Fibroblast of skin of scalp (primary cell): ENCODE measurements at regions not wholly inside any gene's neighbourhood (a gene's known extent, or its start where the extent isn't known, plus 50 kb on each side); places are given as distances from the start of the nearest gene placed in this dataset.

ENCODE experiments used
- DNase-seq: peaks from one replicate; pipeline ENCODE4 v3.0.0-alpha.2; 2013

GRCh38 chr11:28659716-28660348 lies 551.6 kb downstream of the METTL15 start:
- DNase-seq, result no peak

GRCh38 chr11:28657378-28658030 lies 549.3 kb downstream of the METTL15 start:
- peak; percentile 26 for DNase-seq

DNA sequence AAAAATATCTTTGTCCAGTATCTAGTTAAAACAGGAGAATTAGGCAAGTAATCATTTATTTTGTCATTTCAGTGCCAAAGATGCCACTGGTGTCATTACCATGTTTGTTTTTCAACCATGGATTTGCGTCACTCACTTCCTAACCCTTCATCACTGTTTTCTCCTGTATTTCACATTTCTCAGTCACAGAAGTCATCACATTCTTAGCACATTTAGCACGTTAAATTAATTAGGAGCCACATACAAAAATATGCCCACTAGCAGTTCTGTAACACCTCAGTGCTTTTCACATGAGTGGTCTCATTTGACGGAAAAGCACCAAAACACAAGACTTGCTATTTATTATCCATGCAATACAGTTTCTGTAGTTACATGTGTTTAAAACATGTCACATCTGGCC lies 546.0 kb downstream of the METTL15 start:
- no peak for DNase-seq

GRCh38 chr11:28649922-28650321 lies 541.7 kb downstream of the METTL15 start:
- DNase-seq, result no peak

DNA sequence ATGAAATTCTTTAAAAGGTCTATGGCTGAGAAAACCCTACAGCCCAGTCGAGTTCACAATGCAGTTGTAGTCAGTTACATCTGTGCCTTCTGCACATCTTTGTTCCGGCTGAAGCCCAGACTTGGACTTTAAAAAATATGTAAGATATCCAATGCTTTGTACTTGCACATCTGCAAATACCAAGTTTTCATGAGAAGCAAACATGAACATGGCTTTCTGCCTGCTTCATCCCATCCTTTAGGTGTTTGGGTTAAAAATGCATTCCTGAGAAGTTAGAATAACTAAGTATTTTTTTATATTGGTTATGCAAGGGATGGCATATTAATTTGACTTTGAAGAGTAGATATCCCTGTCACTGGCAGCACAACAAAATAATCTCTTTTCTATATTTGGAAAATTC lies 528.4 kb downstream of the METTL15 start:
- no peak for DNase-seq

DNA sequence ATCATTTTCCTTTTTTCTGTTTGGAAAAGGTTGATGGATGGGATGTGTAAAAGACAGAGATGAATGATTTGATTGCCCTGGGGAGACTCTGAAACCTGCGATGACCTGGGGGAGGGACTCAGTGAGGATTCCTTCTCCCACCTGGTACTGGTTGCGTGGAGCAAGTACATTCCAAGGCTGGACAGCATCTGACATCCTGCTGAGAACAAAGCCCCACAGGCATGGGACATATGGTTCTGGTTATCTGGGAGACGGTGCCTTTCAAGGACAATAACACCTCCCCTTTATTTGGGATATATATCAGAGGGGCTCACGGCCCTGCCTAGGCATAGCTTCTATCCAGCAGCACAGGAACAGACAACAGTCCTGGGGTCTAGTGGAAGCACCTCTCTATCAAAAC lies 527.8 kb downstream of the METTL15 start:
- DNase-seq, result no peak

- DNase-seq, result peak; percentile 56
Observed at GRCh38 chr11:28632338-28632737, 524.1 kb downstream of the METTL15 start.

GRCh38 chr11:28631148-28631547 lies 523.0 kb downstream of the METTL15 start:
- no peak for DNase-seq

GRCh38 chr11:28629235-28629634 lies 521.0 kb downstream of the METTL15 start:
- DNase-seq, result no peak

DNA sequence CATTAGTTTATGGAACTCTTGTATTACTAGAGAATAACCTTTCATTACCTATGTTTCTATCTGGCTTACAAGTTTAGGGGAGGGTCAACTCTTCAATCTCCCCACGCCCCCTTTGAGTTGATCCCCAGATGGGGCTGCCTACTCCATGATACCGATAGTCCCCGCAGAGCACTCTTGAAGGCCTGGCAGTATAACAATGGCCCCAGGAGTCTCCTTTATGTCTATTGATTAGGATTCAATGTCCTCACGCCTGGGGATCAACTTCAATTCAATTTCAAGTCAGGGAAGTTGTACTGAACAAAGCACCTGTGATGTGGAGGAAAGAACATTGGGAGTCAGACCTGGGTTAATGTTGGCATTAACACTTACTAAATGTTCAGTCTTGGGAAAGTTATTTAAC lies 520.2 kb downstream of the METTL15 start:
- no peak for DNase-seq

GRCh38 chr11:28627690-28628255 lies 519.6 kb downstream of the METTL15 start:
- DNase-seq, result no peak

- no peak for DNase-seq
Observed at GRCh38 chr11:28625532-28625931, 517.3 kb downstream of the METTL15 start.

DNA sequence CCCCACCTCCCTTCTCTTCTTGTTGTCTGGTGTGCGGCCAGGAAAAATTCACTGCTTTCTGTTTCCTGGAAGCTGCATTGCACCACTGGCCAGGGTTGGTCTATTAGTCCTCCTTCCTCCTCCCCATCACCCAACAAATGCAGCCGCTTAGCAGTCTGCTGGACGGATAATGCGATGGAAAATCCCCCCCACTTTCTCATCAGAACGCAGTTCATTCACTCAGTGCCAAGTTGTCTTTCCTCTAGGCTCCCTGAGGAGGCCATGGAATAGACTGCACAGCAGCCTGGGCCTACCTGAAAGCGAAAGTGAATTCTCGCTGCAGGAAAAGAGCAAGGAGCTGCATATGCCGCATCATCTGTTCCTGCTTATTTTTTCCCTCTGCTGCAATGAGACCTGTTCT lies 513.6 kb downstream of the METTL15 start:
- peak; percentile 64 for DNase-seq

DNA sequence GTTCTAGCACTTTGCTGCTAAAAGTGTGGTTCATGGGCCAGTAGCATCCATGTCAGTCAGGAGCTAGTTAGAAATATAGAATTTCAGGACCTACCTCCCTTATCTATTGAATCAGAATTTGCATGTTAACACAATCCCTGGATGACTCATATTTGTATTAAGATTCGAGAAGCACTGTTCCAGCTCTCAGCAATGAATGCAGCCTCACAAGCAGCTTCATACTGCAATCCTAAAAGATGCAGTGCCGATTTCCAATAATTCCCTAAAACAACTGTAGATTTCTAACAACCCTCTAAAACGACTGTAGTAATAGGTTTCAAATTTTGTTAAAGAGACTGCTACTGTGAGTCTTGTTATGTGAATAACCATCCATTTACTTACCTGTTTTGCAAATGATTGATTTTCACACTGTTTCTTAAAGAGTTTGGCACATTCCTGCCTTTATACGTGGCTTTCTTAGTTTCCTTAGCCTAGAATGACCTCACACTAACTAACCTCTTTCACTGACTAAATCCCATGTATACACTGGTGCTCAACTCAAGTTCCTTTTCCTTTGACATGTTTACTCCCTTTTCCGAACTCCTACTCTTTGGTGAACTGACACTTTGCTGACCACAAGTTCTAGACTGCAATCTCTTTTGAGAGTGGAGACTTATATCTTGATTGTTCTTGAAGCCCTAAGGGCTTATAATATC lies 511.8 kb downstream of the METTL15 start:
- DNase-seq, result peak; percentile 39

DNA sequence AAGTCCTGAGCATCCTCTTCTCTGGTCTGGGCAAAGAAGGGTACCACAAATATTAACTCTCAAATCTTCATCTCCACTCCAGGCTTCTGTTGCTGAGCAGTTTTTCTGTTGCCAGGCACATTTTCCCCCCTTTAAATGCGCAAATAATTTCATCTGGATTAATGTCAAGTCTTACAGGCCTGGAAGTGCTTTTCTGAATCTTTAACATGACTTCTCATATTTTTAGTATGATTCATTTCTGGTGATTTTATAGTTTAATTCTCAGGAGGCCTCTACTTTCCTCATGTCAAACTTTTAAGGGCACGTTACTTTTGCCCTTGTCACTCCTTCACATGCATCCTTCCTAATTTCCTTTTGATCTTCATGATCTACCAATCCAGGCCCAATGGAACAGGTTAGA lies 510.2 kb downstream of the METTL15 start:
- DNase-seq, result peak; percentile 74

- no peak for DNase-seq
Observed at GRCh38 chr11:28616160-28616965, 508.2 kb downstream of the METTL15 start.

- peak; percentile 42 for DNase-seq
Observed at GRCh38 chr11:28615542-28615941, 507.4 kb downstream of the METTL15 start.

- peak; percentile 53 for DNase-seq
Observed at GRCh38 chr11:28606930-28607329, 498.7 kb downstream of the METTL15 start.

GRCh38 chr11:28599656-28600055 lies 491.5 kb downstream of the METTL15 start:
- DNase-seq, result no peak

GRCh38 chr11:28598531-28598930 lies 490.3 kb downstream of the METTL15 start:
- no peak for DNase-seq

- no peak for DNase-seq
Observed at GRCh38 chr11:28596816-28597215, 488.6 kb downstream of the METTL15 start.

GRCh38 chr11:28592141-28592540 lies 484.0 kb downstream of the METTL15 start:
- DNase-seq, result no peak

DNA sequence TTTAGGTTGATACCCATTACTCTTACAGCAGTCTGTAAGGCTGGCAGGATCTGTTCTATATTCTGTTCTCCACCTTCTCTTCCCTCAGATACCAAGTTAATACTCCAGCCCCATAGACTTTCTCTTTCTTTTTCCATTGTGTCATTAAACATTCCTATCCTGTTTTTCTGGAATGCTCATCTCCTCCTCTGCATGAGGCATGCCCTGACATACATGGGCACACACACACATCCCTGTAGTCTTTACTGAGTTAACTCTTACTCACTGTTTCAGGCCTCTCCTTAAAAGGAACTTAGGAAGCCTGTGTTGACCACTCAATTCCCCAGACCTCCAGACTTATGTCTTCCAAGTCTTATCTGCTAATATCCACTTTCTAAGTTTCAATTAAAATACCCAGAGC lies 476.8 kb downstream of the METTL15 start:
- peak; percentile 76 for DNase-seq
